Heart left ventricle (tissue), 13 donors: ENCODE measurements at regions not wholly inside any gene's neighbourhood (a gene's known extent, or its start where the extent isn't known, plus 50 kb on each side); places are given as distances from the start of the nearest gene placed in this dataset.

ENCODE experiments used
- POLR2A ChIP-seq, 2 donors: fragments of 450-650 bp; IDR thresholded peaks; one replicate each; pipeline ENCODE4 v1.6.1; 2017; ENCODE audit warnings: antibody characterized with exemption in 2 of 2, mild to moderate bottlenecking in 2 of 2, moderate library complexity in 2 of 2
- TF ChIP-seq, protein P1 (sequence below), 12 donors: fragments of 200-600 bp; sonication (generic) in 4 of 12; IDR thresholded peaks; one replicate each; pipeline versions ENCODE4 v1.5.0 to v1.8.0; 2018 to 2022; ENCODE audit warnings: antibody characterized with exemption in 12 of 12, mild to moderate bottlenecking in 5 of 12
- donor health status: ischemic (EF 13 %, LVEDD 7.1; RV severe dilation, severe dysfunction).
- donor health status: DM: no; HTN: yes; CAD: no.
- donor health status: DM: no; HTN: no; CAD: no.
- donor health status: ischemic (EF 25% LVEDD 6.9; RV normal size, moderate dysfunction).
- donor health status: ischemic (EF 25% LVEDD 5.7; RV mildly dilated, moderate dysfunction).
- donor health status: ischemic (EF 35%, LVEDD 5.7; RV mildly dilated, moderate dysfunction).
- donor health status: nonischemic (EF 11% LVEDD 7.7; RV severe dilation, severe dysfunction).
- donor health status: DM: yes; HTN: yes; CAD: no.
- donor health status: PGD.
- donor health status: ischemic (EF 29% LVEDD 5.4; RV normal size, mild dysfunction).
- donor health status: nonischemic (EF 23%, LVEDD 6.1; RV moderate dilation, normal function).

- TF ChIP-seq POLR2A (IDR thresholded peaks at IDR 0.05) = no peak
- TF ChIP-seq, protein P1, sequence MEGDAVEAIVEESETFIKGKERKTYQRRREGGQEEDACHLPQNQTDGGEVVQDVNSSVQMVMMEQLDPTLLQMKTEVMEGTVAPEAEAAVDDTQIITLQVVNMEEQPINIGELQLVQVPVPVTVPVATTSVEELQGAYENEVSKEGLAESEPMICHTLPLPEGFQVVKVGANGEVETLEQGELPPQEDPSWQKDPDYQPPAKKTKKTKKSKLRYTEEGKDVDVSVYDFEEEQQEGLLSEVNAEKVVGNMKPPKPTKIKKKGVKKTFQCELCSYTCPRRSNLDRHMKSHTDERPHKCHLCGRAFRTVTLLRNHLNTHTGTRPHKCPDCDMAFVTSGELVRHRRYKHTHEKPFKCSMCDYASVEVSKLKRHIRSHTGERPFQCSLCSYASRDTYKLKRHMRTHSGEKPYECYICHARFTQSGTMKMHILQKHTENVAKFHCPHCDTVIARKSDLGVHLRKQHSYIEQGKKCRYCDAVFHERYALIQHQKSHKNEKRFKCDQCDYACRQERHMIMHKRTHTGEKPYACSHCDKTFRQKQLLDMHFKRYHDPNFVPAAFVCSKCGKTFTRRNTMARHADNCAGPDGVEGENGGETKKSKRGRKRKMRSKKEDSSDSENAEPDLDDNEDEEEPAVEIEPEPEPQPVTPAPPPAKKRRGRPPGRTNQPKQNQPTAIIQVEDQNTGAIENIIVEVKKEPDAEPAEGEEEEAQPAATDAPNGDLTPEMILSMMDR (IDR thresholded peaks at IDR 0.05) = no peak
Measured at GRCh38 chr2:144233317-144233716, 286.6 kb downstream of the ZEB2 start.
